Kidney (tissue), 13 donors: ENCODE measurements at regions not wholly inside any gene's neighbourhood (a gene's known extent, or its start where the extent isn't known, plus 50 kb on each side); places are given as distances from the start of the nearest gene placed in this dataset.

Experiments used
- DNase-seq, 5 donors: peaks; one replicate each; pipeline ENCODE4 v3.0.0-alpha.2; 2013 to 2020
- FAIRE-seq: peaks from 2 replicates; lab custom pipeline; 2012; peaks lifted over from hg19 to GRCh38; lab: Jason Lieb, UNC
- H3K27ac ChIP-seq, 2 donors: one replicate each; pipeline ENCODE4 v1.7.0; 2013; ENCODE audit warnings: low read depth in 2 of 2, low read length in 2 of 2, inconsistent platforms in 1 of 2
- H3K27me3 ChIP-seq: one replicate; pipeline ENCODE4 v1.7.1; 2013; ENCODE audit warnings: low read length, inconsistent platforms; ENCODE audit not compliant: control insufficient read depth, insufficient read depth
- H3K36me3 ChIP-seq, 3 donors: one replicate each; pipeline versions ENCODE4 v1.7.0 to v1.7.1; 2013; ENCODE audit warnings: low read length in 3 of 3, control low read depth in 1 of 3, inconsistent platforms in 1 of 3; ENCODE audit not compliant: insufficient read depth in 3 of 3, control insufficient read depth in 2 of 3
- H3K4me1 ChIP-seq, 3 donors: one replicate each; pipeline versions ENCODE4 v1.7.0 to v1.7.1; 2013; ENCODE audit warnings: low read length in 3 of 3, inconsistent platforms in 1 of 3, low read depth in 1 of 3; ENCODE audit not compliant: control insufficient read depth in 2 of 3, insufficient read depth in 2 of 3
- H3K4me3 ChIP-seq, 3 donors: one replicate each; pipeline versions ENCODE4 v1.7.0 to v1.8.1; 2013; ENCODE audit warnings: low read length in 3 of 3, control low read depth in 1 of 3, inconsistent platforms in 1 of 3
- H3K9ac ChIP-seq, 3 donors: one replicate each; pipeline versions ENCODE4 v1.7.0 to v1.7.1; 2013; ENCODE audit warnings: low read length in 3 of 3, control low read depth in 1 of 3, inconsistent platforms in 1 of 3
- H3K9me3 ChIP-seq, 3 donors: one replicate each; pipeline versions ENCODE4 v1.7.0 to v1.7.1; 2013; ENCODE audit warnings: low read length in 3 of 3, control low read depth in 1 of 3, inconsistent platforms in 1 of 3; ENCODE audit not compliant: control insufficient read depth in 2 of 3, insufficient read depth in 1 of 3
- CTCF ChIP-seq: IDR thresholded peaks from 3 replicates; pipeline ENCODE4 v1.5.1; 2012; ENCODE audit warnings: mild to moderate bottlenecking, moderate library complexity, borderline replicate concordance; ENCODE audit not compliant: insufficient read depth; ENCODE audit errors: extremely low read depth
- intact Hi-C: fragments of 100-400 bp; cut with DNase I; formaldehyde crosslinking; loops from one replicate; pipeline ENCODE4 v1.11.1; 2022
- donor health status: control.
- donor health status: control.
- donor health status: control.
- donor health status: control.
- donor health status: control.
- donor health status: DM: yes; HTN: yes; CAD: no.
- donor health status: Normal renal cell carcinoma (clear cell type).

GRCh38 chr4:138927072-138927471 lies 88.5 kb upstream of the NOCT start:
- H3K4me1 ChIP-seq = no peaks in the 10 kb centered on the region
- FAIRE-seq (peak; percentile 25), DNase-seq (no peak)
- H3K27ac ChIP-seq = no peak overlapping the region
- intact Hi-C loops = no loop called here
- H3K27me3 ChIP-seq = no peaks in the 10 kb centered on the region
- H3K36me3 ChIP-seq = no peaks in the 10 kb centered on the region
- TF ChIP-seq CTCF = no peak
- no peak overlapping the region for H3K9ac ChIP-seq
- no peak overlapping the region for H3K4me3 ChIP-seq
- H3K9me3 ChIP-seq = no peaks in the 10 kb centered on the region

DNA sequence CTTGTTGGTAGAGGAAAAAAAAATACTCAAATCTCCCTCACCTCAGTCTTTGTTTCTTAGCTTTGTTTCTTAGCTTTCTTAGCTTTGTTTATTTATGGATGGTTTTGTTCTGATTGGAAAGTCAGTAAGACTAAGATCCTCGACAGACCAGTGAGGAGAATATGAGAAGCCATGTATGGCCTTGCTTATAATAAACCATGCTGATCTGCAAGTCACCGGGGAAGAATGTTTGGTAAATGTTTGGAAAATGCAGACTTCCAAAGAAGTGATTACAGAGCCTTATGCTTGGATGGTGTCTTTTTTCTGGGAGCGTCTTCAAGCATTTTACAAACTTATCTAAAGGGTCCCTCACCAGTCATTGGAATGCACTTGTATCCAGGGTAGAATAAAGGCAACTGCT lies 90.1 kb upstream of the NOCT start:
- H3K4me3 ChIP-seq = no peak overlapping the region
- no peak overlapping the region for H3K27ac ChIP-seq
- H3K9ac ChIP-seq = no peak overlapping the region
- H3K9me3 ChIP-seq = no peaks in the 10 kb centered on the region
- H3K36me3 ChIP-seq = no peaks in the 10 kb centered on the region
- H3K27me3 ChIP-seq = no peaks in the 10 kb centered on the region
- no peaks in the 10 kb centered on the region for H3K4me1 ChIP-seq
- FAIRE-seq (no peak), DNase-seq (no peak)
- TF ChIP-seq CTCF = no peak
- intact Hi-C loops = no loop called here

- Histone ChIP-seq H3K9ac (no peak overlapping the region), H3K9me3 (no peaks in the 10 kb centered on the region), H3K4me1 (no peaks in the 10 kb centered on the region), H3K36me3 (no peaks in the 10 kb centered on the region), H3K4me3 (no peak overlapping the region), H3K27me3 (no peaks in the 10 kb centered on the region), H3K27ac (no peak overlapping the region)
- intact Hi-C loops = no loop called here
- DNase-seq = peak; percentile 70 to 87 (median 84)
- TF ChIP-seq CTCF = peak; percentile 81
- FAIRE-seq = peak; percentile 76
Observed at GRCh38 chr4:138919094-138919936, 96.3 kb upstream of the NOCT start.
